C1 segment of cervical spinal cord (tissue), 14 donors: ENCODE measurements at regions not wholly inside any gene's neighbourhood (a gene's known extent, or its start where the extent isn't known, plus 50 kb on each side); places are given as distances from the start of the nearest gene placed in this dataset.
"Not testable (repeated sequence)": the region's sequence is repeated elsewhere in the genome, so short reads cannot be mapped to it uniquely, and the experiment has no call there.

Source experiments
- DNase-seq, 14 donors: peaks; one replicate each; lab custom pipeline; 2025; lab: John Stamatoyannopoulos, UW

- no peak for DNase-seq
Observed at GRCh38 chrX:905848-906566, 275.4 kb downstream of the SHOX start.

GRCh38 chrX:903116-903515 is 272.5 kb downstream of the SHOX start:
- no peak for DNase-seq

GRCh38 chrX:896256-896655 is 265.7 kb downstream of the SHOX start:
- DNase-seq: no peak

GRCh38 chrX:889966-890651 is 259.5 kb downstream of the SHOX start:
- no peak for DNase-seq

- not testable (repeated sequence) for DNase-seq
Observed at GRCh38 chrX:887724-888123, 257.1 kb downstream of the SHOX start.

GRCh38 chrX:883588-883987 is 253.0 kb downstream of the SHOX start:
- no peak for DNase-seq

- DNase-seq: not testable (repeated sequence)
Observed at GRCh38 chrX:879756-880698, 249.4 kb downstream of the SHOX start.

- DNase-seq: no peak
Observed at GRCh38 chrX:874061-874460, 243.5 kb downstream of the SHOX start.

- DNase-seq: no peak
Observed at GRCh38 chrX:873016-873415, 242.4 kb downstream of the SHOX start.

GRCh38 chrX:872090-872489 is 241.5 kb downstream of the SHOX start:
- no peak for DNase-seq

GRCh38 chrX:871626-872025 is 241.0 kb downstream of the SHOX start:
- no peak for DNase-seq

- no peak for DNase-seq
Observed at GRCh38 chrX:867966-868647, 237.5 kb downstream of the SHOX start.

- DNase-seq: no peak
Observed at GRCh38 chrX:867502-867901, 236.9 kb downstream of the SHOX start.

- no peak for DNase-seq
Observed at GRCh38 chrX:866441-866990, 235.9 kb downstream of the SHOX start.

- no peak for DNase-seq
Observed at GRCh38 chrX:865422-865821, 234.8 kb downstream of the SHOX start.

- DNase-seq: no peak
Observed at GRCh38 chrX:861921-862320, 231.3 kb downstream of the SHOX start.

- DNase-seq: no peak
Observed at GRCh38 chrX:861340-861890, 230.8 kb downstream of the SHOX start.

GRCh38 chrX:859329-859728 is 228.7 kb downstream of the SHOX start:
- no peak for DNase-seq

- DNase-seq: no peak
Observed at GRCh38 chrX:858542-859078, 228.0 kb downstream of the SHOX start.

- no peak for DNase-seq
Observed at GRCh38 chrX:857376-857775, 226.8 kb downstream of the SHOX start.
